ENCODE measurements at regions not wholly inside any gene's neighbourhood (a gene's known extent, or its start where the extent isn't known, plus 50 kb on each side); places are given as distances from the start of the nearest gene placed in this dataset.

DNA sequence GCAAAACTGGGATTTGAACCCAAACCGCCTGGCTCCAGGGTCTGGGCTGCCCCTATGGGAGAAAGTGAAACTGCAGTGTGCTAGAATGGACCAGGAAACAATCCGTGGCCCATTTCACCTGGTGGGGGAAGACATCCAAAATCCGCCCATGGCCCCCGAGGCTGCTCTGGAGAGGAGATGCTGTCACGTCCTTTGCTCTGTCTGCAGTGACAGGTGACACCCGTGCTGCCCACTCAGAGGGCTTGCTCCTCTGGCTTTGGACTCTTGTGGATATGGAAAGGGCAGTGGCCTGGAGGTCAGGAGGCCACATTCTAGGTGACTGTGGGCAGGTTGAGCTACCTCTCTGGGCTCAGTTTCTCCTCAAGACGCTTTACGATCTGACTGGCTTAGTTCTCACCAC is 151.2 kb upstream of the GPR26 start:
- H3K4me1 Mint-ChIP-seq (ENCODE audit: low read depth): peaks cover 18% of the 10 kb centered on the region
- H3K27ac Mint-ChIP-seq: no peak overlapping the region
- DNase-seq (ENCODE audit: low spot score, unreplicated experiment): no peak
- no peaks in the 10 kb centered on the region for H3K36me3 Mint-ChIP-seq (ENCODE audit: insufficient read depth)
- no peaks in the 10 kb centered on the region for H3K9me3 Mint-ChIP-seq (ENCODE audit: low read depth)
- peaks cover 28% of the 10 kb centered on the region for H3K27me3 Mint-ChIP-seq
- TF ChIP-seq, protein P1, sequence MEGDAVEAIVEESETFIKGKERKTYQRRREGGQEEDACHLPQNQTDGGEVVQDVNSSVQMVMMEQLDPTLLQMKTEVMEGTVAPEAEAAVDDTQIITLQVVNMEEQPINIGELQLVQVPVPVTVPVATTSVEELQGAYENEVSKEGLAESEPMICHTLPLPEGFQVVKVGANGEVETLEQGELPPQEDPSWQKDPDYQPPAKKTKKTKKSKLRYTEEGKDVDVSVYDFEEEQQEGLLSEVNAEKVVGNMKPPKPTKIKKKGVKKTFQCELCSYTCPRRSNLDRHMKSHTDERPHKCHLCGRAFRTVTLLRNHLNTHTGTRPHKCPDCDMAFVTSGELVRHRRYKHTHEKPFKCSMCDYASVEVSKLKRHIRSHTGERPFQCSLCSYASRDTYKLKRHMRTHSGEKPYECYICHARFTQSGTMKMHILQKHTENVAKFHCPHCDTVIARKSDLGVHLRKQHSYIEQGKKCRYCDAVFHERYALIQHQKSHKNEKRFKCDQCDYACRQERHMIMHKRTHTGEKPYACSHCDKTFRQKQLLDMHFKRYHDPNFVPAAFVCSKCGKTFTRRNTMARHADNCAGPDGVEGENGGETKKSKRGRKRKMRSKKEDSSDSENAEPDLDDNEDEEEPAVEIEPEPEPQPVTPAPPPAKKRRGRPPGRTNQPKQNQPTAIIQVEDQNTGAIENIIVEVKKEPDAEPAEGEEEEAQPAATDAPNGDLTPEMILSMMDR (IDR thresholded peaks at IDR 0.05; ENCODE audit: unreplicated experiment): no peak
- no peak overlapping the region for H3K4me3 Mint-ChIP-seq (ENCODE audit: low read depth)

DNA sequence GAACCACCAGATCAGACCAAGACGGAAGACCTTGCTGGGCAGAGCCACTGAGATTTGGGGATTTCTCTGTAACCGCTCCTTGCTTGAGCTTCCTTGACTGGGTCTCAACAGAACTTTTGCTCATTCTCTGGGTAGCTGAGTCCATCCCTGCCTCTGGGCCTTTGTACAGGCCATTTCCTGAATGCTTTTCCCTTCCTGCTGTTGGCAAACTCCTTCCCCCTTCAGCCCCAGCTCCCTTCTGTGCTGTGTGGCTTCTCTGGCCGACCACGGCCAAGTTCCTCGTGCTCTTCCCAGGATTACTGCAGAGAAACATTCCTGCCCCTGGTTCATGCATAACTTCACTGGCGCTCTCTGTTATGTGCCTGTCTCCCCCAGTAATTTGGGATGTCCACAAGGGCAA is 150.5 kb upstream of the GPR26 start:
- TF ChIP-seq, protein P1 (IDR thresholded peaks at IDR 0.05; ENCODE audit: unreplicated experiment): no peak
- Mint-ChIP-seq H3K36me3 (ENCODE audit: insufficient read depth) (no peaks in the 10 kb centered on the region), H3K4me1 (ENCODE audit: low read depth) (peaks cover 18% of the 10 kb centered on the region), H3K9me3 (ENCODE audit: low read depth) (no peaks in the 10 kb centered on the region), H3K27ac (no peak overlapping the region), H3K27me3 (peaks cover 21% of the 10 kb centered on the region), H3K4me3 (ENCODE audit: low read depth) (no peak overlapping the region)
- DNase-seq (ENCODE audit: low spot score, unreplicated experiment): no peak

DNA sequence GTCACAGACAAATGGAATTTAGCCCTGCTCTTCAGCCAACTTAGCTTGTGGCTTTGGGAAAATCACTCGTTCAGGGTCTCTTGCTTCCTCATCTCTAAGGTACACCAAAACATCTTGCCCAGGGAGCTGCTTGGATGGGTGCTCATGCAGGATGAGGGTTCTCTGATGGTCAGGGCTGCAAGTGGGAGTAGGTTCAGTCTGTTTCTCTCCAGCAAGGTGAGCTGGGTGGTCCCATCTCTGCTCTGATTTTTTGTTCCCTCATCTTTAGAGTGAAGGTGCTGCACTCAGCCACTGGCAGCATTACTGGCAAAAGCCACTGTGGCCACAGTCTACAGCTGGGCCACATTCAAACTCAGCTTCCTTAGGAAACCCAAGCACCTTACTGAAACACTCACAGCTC is 149.9 kb upstream of the GPR26 start:
- no peaks in the 10 kb centered on the region for H3K36me3 Mint-ChIP-seq (ENCODE audit: insufficient read depth)
- H3K9me3 Mint-ChIP-seq (ENCODE audit: low read depth): no peaks in the 10 kb centered on the region
- no peak overlapping the region for H3K27ac Mint-ChIP-seq
- peaks cover 18% of the 10 kb centered on the region for H3K27me3 Mint-ChIP-seq
- H3K4me3 Mint-ChIP-seq (ENCODE audit: low read depth): no peak overlapping the region
- H3K4me1 Mint-ChIP-seq (ENCODE audit: low read depth): peaks cover 18% of the 10 kb centered on the region
- DNase-seq (ENCODE audit: low spot score, unreplicated experiment): no peak
- TF ChIP-seq, protein P1 (IDR thresholded peaks at IDR 0.05; ENCODE audit: unreplicated experiment): no peak

DNA sequence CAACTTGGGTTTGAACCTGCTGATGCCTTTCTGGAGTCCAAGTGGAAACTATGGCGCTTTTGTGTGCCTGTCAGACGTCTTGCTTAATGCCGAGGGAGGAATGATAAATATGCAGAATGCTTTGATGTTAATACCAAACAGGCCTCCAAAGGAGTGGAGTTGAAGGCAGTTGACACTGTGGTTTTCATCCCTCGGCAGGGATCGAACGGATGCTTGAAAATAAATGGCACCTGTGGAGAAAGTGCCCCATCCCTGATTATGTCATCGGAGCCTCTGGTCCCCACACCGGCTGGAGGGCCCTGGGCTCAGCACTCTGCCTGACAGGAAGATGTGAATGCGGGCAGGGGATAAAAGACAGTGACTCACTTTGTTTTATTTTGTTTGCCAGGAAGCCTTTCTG is 148.7 kb upstream of the GPR26 start:
- Mint-ChIP-seq H3K4me1 (ENCODE audit: low read depth) (peaks cover 18% of the 10 kb centered on the region), H3K4me3 (ENCODE audit: low read depth) (no peak overlapping the region), H3K27me3 (peaks cover 18% of the 10 kb centered on the region), H3K9me3 (ENCODE audit: low read depth) (no peaks in the 10 kb centered on the region), H3K27ac (no peak overlapping the region), H3K36me3 (ENCODE audit: insufficient read depth) (no peaks in the 10 kb centered on the region)
- TF ChIP-seq, protein P1 (IDR thresholded peaks at IDR 0.05; ENCODE audit: unreplicated experiment): no peak
- DNase-seq (ENCODE audit: low spot score, unreplicated experiment): no peak

DNA sequence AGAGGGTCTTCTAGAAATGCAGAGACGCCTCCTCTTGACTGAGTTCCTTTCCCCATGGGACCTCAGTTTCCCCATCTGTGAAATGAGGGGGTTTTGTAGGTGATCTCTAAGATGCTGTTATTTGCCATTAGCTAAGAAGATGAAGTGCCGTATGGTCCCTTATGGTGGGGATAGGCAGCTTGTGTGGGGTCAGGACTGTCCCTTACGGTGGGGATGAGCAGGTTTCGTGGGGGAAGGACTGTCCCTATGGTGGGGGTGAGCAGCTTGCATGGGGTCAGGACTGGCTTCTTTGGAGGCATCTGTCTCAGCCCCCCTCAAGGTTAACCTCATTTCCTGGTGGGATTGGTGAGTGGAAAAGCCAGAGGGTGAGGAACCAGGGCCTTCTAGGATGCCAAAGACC is 148.3 kb upstream of the GPR26 start:
- no peaks in the 10 kb centered on the region for H3K9me3 Mint-ChIP-seq (ENCODE audit: low read depth)
- H3K4me3 Mint-ChIP-seq (ENCODE audit: low read depth): no peak overlapping the region
- H3K4me1 Mint-ChIP-seq (ENCODE audit: low read depth): peaks cover 13% of the 10 kb centered on the region
- H3K27me3 Mint-ChIP-seq: peaks cover 18% of the 10 kb centered on the region
- H3K36me3 Mint-ChIP-seq (ENCODE audit: insufficient read depth): no peaks in the 10 kb centered on the region
- TF ChIP-seq, protein P1 (IDR thresholded peaks at IDR 0.05; ENCODE audit: unreplicated experiment): no peak
- DNase-seq (ENCODE audit: low spot score, unreplicated experiment): no peak
- no peak overlapping the region for H3K27ac Mint-ChIP-seq

Data from progenitor cell of endocrine pancreas (in vitro differentiated cells).